Neural progenitor cell (in vitro differentiated cells): ENCODE measurements at regions not wholly inside any gene's neighbourhood (a gene's known extent, or its start where the extent isn't known, plus 50 kb on each side); places are given as distances from the start of the nearest gene placed in this dataset.
"Not testable (repeated sequence)": the region's sequence is repeated elsewhere in the genome, so short reads cannot be mapped to it uniquely, and the experiment has no call there.

Source experiments
- DNase-seq: peaks from one replicate; pipeline ENCODE4 v3.0.0-alpha.2; 2016; ENCODE audit warnings: low spot score
- H2AFZ ChIP-seq: fragments of 200-600 bp; sonication (generic); replicated peaks from 2 replicates; pipeline ENCODE4 v1.6.1; 2016; ENCODE audit warnings: antibody characterized with exemption
- H3F3A ChIP-seq: fragments of 200-600 bp; sonication (generic); 2 replicates; pipeline ENCODE4 v1.6.1; 2016; ENCODE audit warnings: antibody characterized with exemption, low read depth
- H3K27ac ChIP-seq: fragments of 200-600 bp; sonication (generic); 2 replicates; pipeline ENCODE4 v1.5.1; 2016; ENCODE audit warnings: mild to moderate bottlenecking
- H3K27me3 ChIP-seq: fragments of 200-600 bp; sonication (generic); 2 replicates; pipeline ENCODE4 v1.6.1; 2016; ENCODE audit warnings: mild to moderate bottlenecking, moderate library complexity
- H3K36me3 ChIP-seq: fragments of 200-600 bp; sonication (generic); 2 replicates; pipeline ENCODE4 v1.5.1; 2016
- H3K4me1 ChIP-seq: fragments of 200-600 bp; sonication (generic); 2 replicates; pipeline ENCODE4 v1.6.1; 2016; ENCODE audit warnings: mixed run types
- H3K4me2 ChIP-seq: fragments of 200-600 bp; sonication (generic); 2 replicates; pipeline ENCODE4 v1.6.1; 2016
- H3K4me3 ChIP-seq: fragments of 200-600 bp; sonication (generic); 2 replicates; pipeline ENCODE4 v1.5.1; 2016
- H3K79me2 ChIP-seq: fragments of 200-600 bp; sonication (generic); 2 replicates; pipeline ENCODE4 v1.6.1; 2016; ENCODE audit warnings: low read depth
- H3K9ac ChIP-seq: fragments of 200-600 bp; sonication (generic); 2 replicates; pipeline ENCODE4 v1.6.1; 2016
- H3K9me3 ChIP-seq: fragments of 200-600 bp; sonication (generic); 2 replicates; pipeline ENCODE4 v1.5.1; 2016; ENCODE audit warnings: low read depth
- H4K20me1 ChIP-seq: fragments of 200-600 bp; sonication (generic); 2 replicates; pipeline ENCODE4 v1.6.1; 2016; ENCODE audit warnings: low read depth
- H3K27ac Mint-ChIP-seq: 3 replicates; pipeline ENCODE4 v1.8.0; 2021; ENCODE audit warnings: mixed read lengths
- H3K27me3 Mint-ChIP-seq: 2 replicates; pipeline ENCODE4 v1.8.0; 2022; ENCODE audit warnings: low read depth, mild to moderate bottlenecking, inconsistent platforms, moderate library complexity, mixed read lengths; ENCODE audit not compliant: insufficient read depth
- H3K36me3 Mint-ChIP-seq: 3 replicates; pipeline ENCODE4 v1.8.0; 2021; ENCODE audit warnings: mixed read lengths
- H3K4me1 Mint-ChIP-seq: 3 replicates; pipeline ENCODE4 v1.8.0; 2021; ENCODE audit warnings: mixed read lengths
- H3K4me3 Mint-ChIP-seq: 3 replicates; pipeline ENCODE4 v1.8.0; 2021; ENCODE audit warnings: mild to moderate bottlenecking, moderate library complexity, mixed read lengths
- H3K9me3 Mint-ChIP-seq: 3 replicates; pipeline ENCODE4 v1.8.0; 2020; ENCODE audit warnings: mixed read lengths
- EZH2 ChIP-seq: fragments of 200-600 bp; sonication (generic); IDR thresholded peaks from 2 replicates; pipeline ENCODE4 v1.6.1; 2017; ENCODE audit warnings: antibody characterized with exemption, mild to moderate bottlenecking, moderate library complexity
- EZH2phosphoT487 ChIP-seq: fragments of 200-600 bp; sonication (generic); IDR thresholded peaks from 2 replicates; pipeline ENCODE4 v1.6.1; 2017; ENCODE audit warnings: antibody characterized with exemption
- TF ChIP-seq, protein P1 (sequence below): fragments of 200-600 bp; sonication (generic); IDR thresholded peaks from 2 replicates; pipeline ENCODE4 v1.5.1; 2017; ENCODE audit warnings: antibody characterized with exemption, mild to moderate bottlenecking

DNA sequence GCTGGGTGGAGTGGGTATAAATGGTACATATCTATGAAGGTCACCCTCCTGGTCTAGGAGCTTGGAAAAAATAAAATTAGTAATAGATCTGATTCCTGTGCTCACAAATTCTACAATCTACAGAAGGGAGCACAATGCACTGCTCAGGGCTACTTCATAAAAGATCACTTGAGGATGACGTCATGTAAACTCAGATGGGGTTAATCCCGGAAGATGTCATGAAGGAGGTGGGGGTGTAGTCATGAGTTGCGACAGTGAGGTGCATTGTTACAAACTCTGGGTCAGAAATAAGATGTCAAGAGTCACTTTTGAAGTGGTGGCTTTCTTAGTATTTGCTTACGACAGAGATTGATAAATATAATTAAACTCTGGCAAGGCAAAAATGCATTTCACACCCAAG, 68.2 kb downstream of the LHX9 start:
- H3K36me3 ChIP-seq: no peaks in the 10 kb centered on the region
- H3K27me3 Mint-ChIP-seq: no peaks in the 10 kb centered on the region
- no peaks in the 10 kb centered on the region for H3K4me1 ChIP-seq
- H3K4me1 Mint-ChIP-seq: no peaks in the 10 kb centered on the region
- H3K9ac ChIP-seq: no peak overlapping the region
- no peaks in the 10 kb centered on the region for H3K79me2 ChIP-seq
- H3K36me3 Mint-ChIP-seq: no peaks in the 10 kb centered on the region
- no peaks in the 10 kb centered on the region for H3F3A ChIP-seq
- H3K9me3 ChIP-seq: no peaks in the 10 kb centered on the region
- H3K4me3 Mint-ChIP-seq: no peak overlapping the region
- no peak overlapping the region for H3K27ac Mint-ChIP-seq
- H2AFZ ChIP-seq: no peak overlapping the region
- no peaks in the 10 kb centered on the region for H4K20me1 ChIP-seq
- no peak overlapping the region for H3K4me3 ChIP-seq
- TF ChIP-seq, protein P1, sequence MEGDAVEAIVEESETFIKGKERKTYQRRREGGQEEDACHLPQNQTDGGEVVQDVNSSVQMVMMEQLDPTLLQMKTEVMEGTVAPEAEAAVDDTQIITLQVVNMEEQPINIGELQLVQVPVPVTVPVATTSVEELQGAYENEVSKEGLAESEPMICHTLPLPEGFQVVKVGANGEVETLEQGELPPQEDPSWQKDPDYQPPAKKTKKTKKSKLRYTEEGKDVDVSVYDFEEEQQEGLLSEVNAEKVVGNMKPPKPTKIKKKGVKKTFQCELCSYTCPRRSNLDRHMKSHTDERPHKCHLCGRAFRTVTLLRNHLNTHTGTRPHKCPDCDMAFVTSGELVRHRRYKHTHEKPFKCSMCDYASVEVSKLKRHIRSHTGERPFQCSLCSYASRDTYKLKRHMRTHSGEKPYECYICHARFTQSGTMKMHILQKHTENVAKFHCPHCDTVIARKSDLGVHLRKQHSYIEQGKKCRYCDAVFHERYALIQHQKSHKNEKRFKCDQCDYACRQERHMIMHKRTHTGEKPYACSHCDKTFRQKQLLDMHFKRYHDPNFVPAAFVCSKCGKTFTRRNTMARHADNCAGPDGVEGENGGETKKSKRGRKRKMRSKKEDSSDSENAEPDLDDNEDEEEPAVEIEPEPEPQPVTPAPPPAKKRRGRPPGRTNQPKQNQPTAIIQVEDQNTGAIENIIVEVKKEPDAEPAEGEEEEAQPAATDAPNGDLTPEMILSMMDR: no peak
- TF ChIP-seq EZH2: no peak
- no peaks in the 10 kb centered on the region for H3K9me3 Mint-ChIP-seq
- no peak overlapping the region for H3K27ac ChIP-seq
- no peak overlapping the region for H3K4me2 ChIP-seq
- no peak for DNase-seq
- no peaks in the 10 kb centered on the region for H3K27me3 ChIP-seq

DNA sequence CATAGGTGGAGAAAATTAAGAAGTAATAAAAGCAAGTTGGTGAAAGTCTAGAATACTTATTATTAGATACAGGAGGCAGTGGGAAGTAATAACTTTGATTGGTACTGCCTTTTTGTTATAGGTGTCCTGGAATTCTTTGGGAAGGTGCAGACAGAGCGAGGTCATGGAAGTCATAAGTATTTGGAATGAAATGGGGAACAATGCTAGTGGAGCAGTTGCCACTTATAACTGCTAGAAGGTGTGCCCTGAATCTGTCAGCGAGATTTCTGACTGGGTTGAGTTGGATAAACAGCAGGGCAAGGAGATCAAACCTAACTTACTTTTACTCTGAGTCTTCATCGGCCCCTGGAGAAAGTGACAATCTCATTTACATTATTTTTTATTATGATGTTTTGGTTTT, 69.6 kb downstream of the LHX9 start:
- Histone ChIP-seq H3K9me3 (no peaks in the 10 kb centered on the region), H3F3A (no peaks in the 10 kb centered on the region), H3K4me1 (no peaks in the 10 kb centered on the region), H2AFZ (no peak overlapping the region), H3K9ac (no peak overlapping the region), H4K20me1 (no peaks in the 10 kb centered on the region), H3K36me3 (no peaks in the 10 kb centered on the region), H3K4me3 (no peak overlapping the region), H3K27ac (no peak overlapping the region), H3K79me2 (no peaks in the 10 kb centered on the region), H3K4me2 (no peak overlapping the region), H3K27me3 (no peaks in the 10 kb centered on the region)
- Mint-ChIP-seq H3K27ac (no peak overlapping the region), H3K4me3 (no peak overlapping the region), H3K4me1 (no peaks in the 10 kb centered on the region), H3K36me3 (no peaks in the 10 kb centered on the region), H3K9me3 (no peaks in the 10 kb centered on the region), H3K27me3 (no peaks in the 10 kb centered on the region)
- TF ChIP-seq, protein P1: no peak
- TF ChIP-seq EZH2: no peak
- no peak for TF ChIP-seq EZH2phosphoT487
- no peak for DNase-seq

- Mint-ChIP-seq H3K4me3 (no peak overlapping the region), H3K4me1 (no peaks in the 10 kb centered on the region), H3K9me3 (no peaks in the 10 kb centered on the region), H3K27ac (no peak overlapping the region), H3K36me3 (no peaks in the 10 kb centered on the region), H3K27me3 (no peaks in the 10 kb centered on the region)
- no peak for DNase-seq
- no peaks in the 10 kb centered on the region for H3F3A ChIP-seq
- no peak for TF ChIP-seq EZH2
- no peaks in the 10 kb centered on the region for H3K4me1 ChIP-seq
- no peak overlapping the region for H3K4me2 ChIP-seq
- no peaks in the 10 kb centered on the region for H4K20me1 ChIP-seq
- H3K79me2 ChIP-seq: no peaks in the 10 kb centered on the region
- H3K27me3 ChIP-seq: no peaks in the 10 kb centered on the region
- no peak overlapping the region for H3K9ac ChIP-seq
- no peak overlapping the region for H3K4me3 ChIP-seq
- no peak overlapping the region for H2AFZ ChIP-seq
- H3K36me3 ChIP-seq: no peaks in the 10 kb centered on the region
- H3K27ac ChIP-seq: no peak overlapping the region
- no peaks in the 10 kb centered on the region for H3K9me3 ChIP-seq
These were observed 70.1 kb downstream of the LHX9 start for GRCh38 chr1:197987294-197987693.

- not testable (repeated sequence) for H3K27ac Mint-ChIP-seq
These were observed 71.4 kb downstream of the LHX9 start for GRCh38 chr1:197988581-197988980.

More at GRCh38 chr1:197988581-197988980, 71.4 kb downstream of the LHX9 start:
- H3K79me2 ChIP-seq, H3K27ac ChIP-seq, H3K36me3 Mint-ChIP-seq, H3K4me3 Mint-ChIP-seq, H3K4me3 ChIP-seq, H2AFZ ChIP-seq, H3F3A ChIP-seq, H3K9me3 Mint-ChIP-seq, H3K4me2 ChIP-seq, H3K36me3 ChIP-seq, H3K4me1 Mint-ChIP-seq, H3K27me3 ChIP-seq, DNase-seq, H3K4me1 ChIP-seq, H3K27me3 Mint-ChIP-seq, H3K9ac ChIP-seq, H3K9me3 ChIP-seq, H4K20me1 ChIP-seq: not testable (repeated sequence)
